B cell (primary cell): ENCODE measurements at regions not wholly inside any gene's neighbourhood (a gene's known extent, or its start where the extent isn't known, plus 50 kb on each side); places are given as distances from the start of the nearest gene placed in this dataset.

Experiments
- ATAC-seq: fragments of 200-7000 bp; cut with Tn5 transposase; one replicate; pipeline ENCODE4 v1.10.0; 2021; ENCODE audit warnings: low read depth, mild to moderate bottlenecking, moderate number of reproducible peaks, moderate library complexity
- CTCF ChIA-PET: fragments of 350-600 bp; sonication (Branson Sonifier 250); formaldehyde crosslinking; loops from one replicate; lab custom pipeline; 2021; ENCODE audit warnings: antibody characterized with exemption, inconsistent platforms; lab: Charles Lee
- POLR2A ChIA-PET: fragments of 350-600 bp; sonication (Branson Sonifier 250); formaldehyde crosslinking; loops from one replicate; lab custom pipeline; 2021; ENCODE audit warnings: antibody characterized with exemption; lab: Charles Lee
- DNase-seq: peaks from one replicate; pipeline ENCODE4 v3.0.0; 2013
- H2AFZ ChIP-seq: 2 replicates; pipeline ENCODE4 v1.6.1; 2012; ENCODE audit warnings: mild to moderate bottlenecking, low read depth, low read length; ENCODE audit not compliant: insufficient read depth, poor library complexity, severe bottlenecking
- H3K27ac ChIP-seq, 2 donors: 1 replicate in 1 of 2; 2 replicates in 1 of 2; pipeline ENCODE4 v1.5.1; 2012 to 2013; ENCODE audit warnings: low read length in 2 of 2, mild to moderate bottlenecking in 2 of 2, moderate library complexity in 1 of 2
- H3K27me3 ChIP-seq, 4 experiments: fragments of 200-600 bp in 1 of 4; sonication (generic) in 1 of 4; replicated peaks in 1 of 4; 1 replicate in 2 of 4; 2 replicates in 2 of 4; pipeline versions ENCODE4 v1.6.1 to v1.7.0; 2013 to 2016; ENCODE audit warnings: low read length in 3 of 4, mild to moderate bottlenecking in 2 of 4, mixed read lengths in 1 of 4, moderate library complexity in 1 of 4; ENCODE audit not compliant: insufficient read depth in 4 of 4, control insufficient read depth in 3 of 4; ENCODE audit errors: control extremely low read depth in 1 of 4
- H3K36me3 ChIP-seq, 2 experiments: replicated peaks in 1 of 2; 1 replicate in 1 of 2; 2 replicates in 1 of 2; pipeline versions ENCODE4 v1.6.1 to v1.7.1; 2013; ENCODE audit warnings: low read length in 1 of 2; ENCODE audit not compliant: insufficient read depth in 2 of 2, control insufficient read depth in 1 of 2; ENCODE audit errors: control extremely low read depth in 1 of 2, extremely low read depth in 1 of 2
- H3K4me1 ChIP-seq, 2 donors: fragments of 200-600 bp in 1 of 2; sonication (generic) in 1 of 2; 1 replicate in 1 of 2; 2 replicates in 1 of 2; pipeline versions ENCODE4 v1.5.1 to v1.6.1; 2013 to 2017; ENCODE audit warnings: low read length in 2 of 2; ENCODE audit not compliant: control insufficient read depth in 2 of 2, insufficient read depth in 2 of 2
- H3K4me2 ChIP-seq: replicated peaks from 2 replicates; pipeline ENCODE3; 2012; ENCODE audit warnings: mild to moderate bottlenecking, low read depth, low read length; ENCODE audit not compliant: poor library complexity, severe bottlenecking
- H3K4me3 ChIP-seq, 5 experiments: fragments of 200-600 bp in 1 of 5; sonication (generic) in 1 of 5; 1 replicate in 3 of 5; 2 replicates in 2 of 5; pipeline versions ENCODE4 v1.5.1 to v1.7.0; 2011 to 2016; ENCODE audit warnings: low read length in 4 of 5, mild to moderate bottlenecking in 4 of 5, low read depth in 2 of 5, control low read depth in 1 of 5, moderate library complexity in 1 of 5; ENCODE audit not compliant: insufficient read depth in 1 of 5; ENCODE audit errors: control extremely low read depth in 1 of 5, extremely low read depth in 1 of 5
- H3K79me2 ChIP-seq: fragments of 200-600 bp; sonication (generic); one replicate; pipeline ENCODE4 v1.6.0; 2016; ENCODE audit warnings: low read length; ENCODE audit not compliant: control insufficient read depth, insufficient read depth
- H3K9ac ChIP-seq: fragments of 200-600 bp; sonication (generic); 2 replicates; pipeline ENCODE4 v1.6.1; 2017; ENCODE audit warnings: mild to moderate bottlenecking, low read length, moderate library complexity
- H3K9me3 ChIP-seq, 3 donors: one replicate each; pipeline versions ENCODE4 v1.6.1 to v1.7.1; 2013; ENCODE audit warnings: low read length in 2 of 3; ENCODE audit not compliant: control insufficient read depth in 2 of 3, insufficient read depth in 1 of 3; ENCODE audit errors: control extremely low read depth in 1 of 3
- H4K20me1 ChIP-seq: 2 replicates; pipeline ENCODE4 v1.6.0; 2012; ENCODE audit warnings: mild to moderate bottlenecking, low read length; ENCODE audit not compliant: insufficient read depth, control insufficient read depth, poor library complexity, severe bottlenecking
- H3K27ac Mint-ChIP-seq: one replicate; pipeline ENCODE4 v1.8.0; 2021; ENCODE audit warnings: mixed read lengths
- H3K27me3 Mint-ChIP-seq: one replicate; pipeline ENCODE4 v1.8.0; 2021; ENCODE audit warnings: mixed read lengths
- H3K4me1 Mint-ChIP-seq: one replicate; pipeline ENCODE4 v1.8.0; 2021; ENCODE audit warnings: mixed read lengths
- H3K4me3 Mint-ChIP-seq: one replicate; pipeline ENCODE4 v1.8.0; 2021; ENCODE audit warnings: mixed read lengths
- H3K9me3 Mint-ChIP-seq: one replicate; pipeline ENCODE4 v1.8.0; 2022; ENCODE audit warnings: mixed read lengths; ENCODE audit not compliant: insufficient read depth
- CTCF ChIP-seq: fragments of 200-600 bp; IDR thresholded peaks from one replicate; pipeline ENCODE4 v1.8.0; 2022; ENCODE audit warnings: antibody characterized with exemption, mild to moderate bottlenecking
- EZH2 ChIP-seq: IDR thresholded peaks from 2 replicates; pipeline ENCODE4 v1.6.1; 2012; ENCODE audit warnings: borderline replicate concordance, low read depth, mild to moderate bottlenecking, moderate library complexity, low read length; ENCODE audit not compliant: insufficient read depth, poor library complexity, severe bottlenecking
- WGBS: methylation state at CpG from one replicate; pipeline ENCODE4 v1.1.5; 2013; ENCODE audit warnings: missing lambda C conversion rate; ENCODE audit not compliant: insufficient coverage; 5-methylcytosine and 5-hydroxymethylcytosine counted together
- intact Hi-C: fragments of 100-400 bp; cut with micrococcal nuclease; formaldehyde crosslinking; loops from one replicate; pipeline ENCODE4 v1.10.0; 2022

DNA sequence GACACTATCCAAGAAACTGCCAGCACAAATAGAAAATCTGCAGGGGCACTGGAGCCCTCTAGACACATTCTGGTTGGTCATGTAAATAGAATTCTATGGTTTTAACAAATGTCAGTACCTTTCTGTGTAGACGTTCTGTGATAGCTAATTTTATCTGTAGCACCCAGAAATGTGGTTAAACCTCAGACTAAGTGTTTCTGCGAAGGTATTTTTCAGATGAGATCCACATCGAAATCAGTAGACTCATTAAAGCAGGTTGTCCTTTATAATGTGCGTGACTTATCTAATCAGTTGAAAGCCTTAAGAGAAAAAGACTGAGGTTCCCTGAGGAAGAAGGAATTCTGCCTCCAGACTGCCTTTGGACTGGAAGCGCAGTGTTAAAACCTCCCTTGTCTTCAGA, 922.9 kb downstream of the EFNB2 start:
- 70% methylated on average over 3 of the region's 5 CpGs for WGBS
- POLR2A ChIA-PET, result no interaction called here
- Histone ChIP-seq H3K9ac (no peak overlapping the region), H3K27ac (no peak overlapping the region), H3K4me3 (no peak overlapping the region), H3K4me2 (no peak overlapping the region), H3K36me3 (no peaks in the 10 kb centered on the region), H3K27me3 (no peaks in the 10 kb centered on the region), H3K79me2 (no peaks in the 10 kb centered on the region), H2AFZ (no peak overlapping the region), H3K9me3 (no peaks in the 10 kb centered on the region), H3K4me1 (no peaks in the 10 kb centered on the region), H4K20me1 (no peaks in the 10 kb centered on the region)
- Mint-ChIP-seq H3K4me1 (no peaks in the 10 kb centered on the region), H3K9me3 (peaks cover 1% of the 10 kb centered on the region), H3K27ac (no peak overlapping the region), H3K27me3 (no peaks in the 10 kb centered on the region), H3K4me3 (no peak overlapping the region)
- intact Hi-C loops, result no loop called here
- ATAC-seq (no peak), DNase-seq (no peak)
- TF ChIP-seq EZH2, result no peak
- no peak for TF ChIP-seq CTCF
- CTCF ChIA-PET, result no interaction called here

GRCh38 chr13:105611424-105611823, 924.0 kb downstream of the EFNB2 start:
- DNase-seq (no peak), ATAC-seq (no peak)
- Histone ChIP-seq H3K9me3 (no peaks in the 10 kb centered on the region), H3K9ac (no peak overlapping the region), H3K4me3 (no peak overlapping the region), H3K27me3 (no peaks in the 10 kb centered on the region), H3K27ac (no peak overlapping the region), H4K20me1 (no peaks in the 10 kb centered on the region), H3K79me2 (no peaks in the 10 kb centered on the region), H2AFZ (no peak overlapping the region), H3K36me3 (no peaks in the 10 kb centered on the region), H3K4me1 (no peaks in the 10 kb centered on the region), H3K4me2 (no peak overlapping the region)
- H3K4me1 Mint-ChIP-seq, result no peaks in the 10 kb centered on the region
- no peak overlapping the region for H3K4me3 Mint-ChIP-seq
- ChIA-PET CTCF (no interaction called here), POLR2A (no interaction called here)
- no peak overlapping the region for H3K27ac Mint-ChIP-seq
- WGBS, result 0% methylated on average over 1 of the region's 5 CpGs
- H3K27me3 Mint-ChIP-seq, result no peaks in the 10 kb centered on the region
- no peaks in the 10 kb centered on the region for H3K9me3 Mint-ChIP-seq
- TF ChIP-seq CTCF (no peak), EZH2 (no peak)
- intact Hi-C loops, result no loop called here
